H9 (cell line): ENCODE measurements at regions not wholly inside any gene's neighbourhood (a gene's known extent, or its start where the extent isn't known, plus 50 kb on each side); places are given as distances from the start of the nearest gene placed in this dataset.
A peak's percentile ranks its signal among the peaks of the same experiment; 100 is the strongest.

Source experiments
- DNase-seq: peaks from one replicate; pipeline ENCODE4 v3.0.0-alpha.2; 2017
- H2AFZ ChIP-seq: one replicate; pipeline ENCODE4 v1.6.1; 2013; ENCODE audit warnings: mild to moderate bottlenecking, low read length, control low read depth, moderate library complexity
- H2AK5ac ChIP-seq: 2 replicates; pipeline ENCODE4 v1.6.1; 2013; ENCODE audit warnings: low read length, control low read depth, mixed read lengths; ENCODE audit not compliant: insufficient read length
- H2BK120ac ChIP-seq: one replicate; pipeline ENCODE4 v1.6.1; 2013; ENCODE audit warnings: low read depth, mild to moderate bottlenecking, low read length, control low read depth, inconsistent platforms; ENCODE audit not compliant: poor library complexity, severe bottlenecking
- H2BK12ac ChIP-seq: 2 replicates; pipeline ENCODE4 v1.6.1; 2013; ENCODE audit warnings: low read length, control low read depth, mixed read lengths, low read depth; ENCODE audit not compliant: insufficient read length
- H2BK15ac ChIP-seq: 2 replicates; pipeline ENCODE4 v1.6.1; 2013; ENCODE audit warnings: low read depth, low read length, control low read depth
- H2BK20ac ChIP-seq: one replicate; pipeline ENCODE4 v1.6.1; 2013; ENCODE audit warnings: low read depth, mild to moderate bottlenecking, low read length, control low read depth, inconsistent platforms; ENCODE audit not compliant: poor library complexity, severe bottlenecking
- H2BK5ac ChIP-seq: 2 replicates; pipeline ENCODE4 v1.6.1; 2013; ENCODE audit warnings: low read length, control low read depth, mixed read lengths; ENCODE audit not compliant: insufficient read length
- H3K14ac ChIP-seq: 2 replicates; pipeline ENCODE4 v1.6.1; 2013; ENCODE audit warnings: low read length, control low read depth; ENCODE audit not compliant: insufficient read depth
- H3K18ac ChIP-seq: 2 replicates; pipeline ENCODE4 v1.6.1; 2013; ENCODE audit warnings: low read depth, mild to moderate bottlenecking, mixed read lengths, low read length, control low read depth; ENCODE audit not compliant: insufficient read length
- H3K23ac ChIP-seq: 2 replicates; pipeline ENCODE4 v1.6.1; 2013; ENCODE audit warnings: low read length, control low read depth, mixed read lengths, low read depth; ENCODE audit not compliant: insufficient read length
- H3K23me2 ChIP-seq: 2 replicates; pipeline ENCODE4 v1.6.1; 2013; ENCODE audit warnings: low read depth, mild to moderate bottlenecking, mixed read lengths, low read length, control low read depth; ENCODE audit not compliant: insufficient read length, poor library complexity, severe bottlenecking
- H3K27ac ChIP-seq: 2 replicates; pipeline ENCODE4 v1.5.1; 2013; ENCODE audit warnings: low read length, control low read depth, mixed read lengths, low read depth; ENCODE audit not compliant: insufficient read length
- H3K27me3 ChIP-seq: 2 replicates; pipeline ENCODE4 v1.6.1; 2013; ENCODE audit warnings: low read length, control low read depth, inconsistent platforms; ENCODE audit not compliant: insufficient read depth
- H3K4ac ChIP-seq: 2 replicates; pipeline ENCODE4 v1.6.1; 2013; ENCODE audit warnings: low read depth, mild to moderate bottlenecking, control low read depth, inconsistent platforms, low read length, moderate library complexity
- H3K4me1 ChIP-seq: 2 replicates; pipeline ENCODE4 v1.6.1; 2013; ENCODE audit warnings: low read length, control low read depth, inconsistent platforms; ENCODE audit not compliant: insufficient read depth
- H3K4me2 ChIP-seq: 2 replicates; pipeline ENCODE4 v1.6.1; 2013; ENCODE audit warnings: low read length, control low read depth, mixed read lengths; ENCODE audit not compliant: insufficient read length, insufficient read depth
- H3K56ac ChIP-seq: 2 replicates; pipeline ENCODE4 v1.6.1; 2013; ENCODE audit warnings: low read depth, mild to moderate bottlenecking, mixed read lengths, low read length, control low read depth; ENCODE audit not compliant: insufficient read length
- H3K79me1 ChIP-seq: 2 replicates; pipeline ENCODE4 v1.6.1; 2013; ENCODE audit warnings: low read depth, mild to moderate bottlenecking, moderate library complexity, low read length, control low read depth, inconsistent platforms; ENCODE audit not compliant: insufficient read depth, poor library complexity, severe bottlenecking
- H3K79me2 ChIP-seq: 2 replicates; pipeline ENCODE4 v1.6.1; 2013; ENCODE audit warnings: low read length, control low read depth, inconsistent platforms; ENCODE audit not compliant: insufficient read depth
- H3K9ac ChIP-seq: 2 replicates; pipeline ENCODE4 v1.6.1; 2013; ENCODE audit warnings: low read length, control low read depth, mixed read lengths; ENCODE audit not compliant: insufficient read length; ENCODE audit errors: extremely low read depth
- H3K9me3 ChIP-seq: one replicate; pipeline ENCODE4 v1.6.1; 2013; ENCODE audit warnings: low read depth, low read length, inconsistent platforms; ENCODE audit not compliant: control insufficient read depth
- H3T11ph ChIP-seq: one replicate; pipeline ENCODE4 v1.6.1; 2013; ENCODE audit warnings: mild to moderate bottlenecking, low read length, control low read depth, inconsistent platforms
- H4K20me1 ChIP-seq: one replicate; pipeline ENCODE4 v1.6.1; 2013; ENCODE audit not compliant: control insufficient read depth, insufficient read length, insufficient read depth
- H4K5ac ChIP-seq: 2 replicates; pipeline ENCODE4 v1.6.1; 2013; ENCODE audit warnings: low read depth, mild to moderate bottlenecking, mixed read lengths, low read length, control low read depth; ENCODE audit not compliant: insufficient read length
- H4K8ac ChIP-seq: replicated peaks from 2 replicates; pipeline ENCODE4 v1.6.1; 2013; ENCODE audit warnings: low read length, control low read depth, mixed read lengths, low read depth; ENCODE audit not compliant: insufficient read length
- H4K91ac ChIP-seq: 2 replicates; pipeline ENCODE4 v1.6.1; 2013; ENCODE audit warnings: low read depth, mild to moderate bottlenecking, moderate library complexity, mixed read lengths, low read length, control low read depth; ENCODE audit not compliant: insufficient read length
- H3K27ac Mint-ChIP-seq, 3 experiments: 2 replicates in 2 of 3; 3 replicates in 1 of 3; pipeline ENCODE4 v1.8.0; 2020 to 2021; ENCODE audit warnings: mixed read lengths in 3 of 3, mild to moderate bottlenecking in 1 of 3, moderate library complexity in 1 of 3
- H3K27me3 Mint-ChIP-seq: 2 replicates; pipeline ENCODE4 v1.8.0; 2021; ENCODE audit warnings: low read depth, mild to moderate bottlenecking, moderate library complexity, mixed read lengths
- H3K36me3 Mint-ChIP-seq, 3 experiments: 2 replicates in 2 of 3; 3 replicates in 1 of 3; pipeline ENCODE4 v1.8.0; 2020 to 2021; ENCODE audit warnings: low read depth in 3 of 3, mixed read lengths in 3 of 3; ENCODE audit not compliant: insufficient read depth in 1 of 3
- H3K4me1 Mint-ChIP-seq, 2 experiments: 2 replicates each; pipeline ENCODE4 v1.8.0; 2020; ENCODE audit warnings: mixed read lengths in 2 of 2
- H3K4me3 Mint-ChIP-seq, 2 experiments: 2 replicates in 1 of 2; 3 replicates in 1 of 2; pipeline ENCODE4 v1.8.0; 2020 to 2021; ENCODE audit warnings: mild to moderate bottlenecking in 2 of 2, mixed read lengths in 2 of 2, moderate library complexity in 1 of 2
- H3K9me3 Mint-ChIP-seq, 2 experiments: 2 replicates in 1 of 2; 3 replicates in 1 of 2; pipeline ENCODE4 v1.8.0; 2020; ENCODE audit warnings: mild to moderate bottlenecking in 2 of 2, mixed read lengths in 2 of 2, moderate library complexity in 1 of 2
- WGBS: extraction: QIAGEN DNeasy Blood & Tissue Kit; methylation state at CpG from one replicate; pipeline ENCODE4 v1.1.7; 2013; ENCODE audit warnings: missing lambda C conversion rate, low lambda C conversion rate, mixed read lengths; ENCODE audit not compliant: insufficient read length; ENCODE audit errors: extremely low coverage; 5-methylcytosine and 5-hydroxymethylcytosine counted together
- TF ChIP-seq, protein P1 (sequence below): fragments of 200-600 bp; sonication (generic); conservative IDR thresholded peaks from 3 replicates; pipeline ENCODE4 v1.8.0; 2021; ENCODE audit warnings: antibody characterized with exemption, mild to moderate bottlenecking

GRCh38 chr13:111915104-111915551, 151.8 kb upstream of the SOX1 start:
- no peak overlapping the region for H3K56ac ChIP-seq
- H3K27ac ChIP-seq, result no peak overlapping the region
- no peak overlapping the region for H3K4me3 Mint-ChIP-seq
- no peak overlapping the region for H4K91ac ChIP-seq
- H3K79me1 ChIP-seq, result no peaks in the 10 kb centered on the region
- H3K9me3 ChIP-seq, result no peaks in the 10 kb centered on the region
- no peak overlapping the region for H2AFZ ChIP-seq
- no peak overlapping the region for H3T11ph ChIP-seq
- H2BK15ac ChIP-seq, result no peak overlapping the region
- H3K4me1 ChIP-seq, result no peaks in the 10 kb centered on the region
- no peak overlapping the region for H4K8ac ChIP-seq
- no peak overlapping the region for H3K23ac ChIP-seq
- peaks cover 40% of the 10 kb centered on the region for H3K27me3 Mint-ChIP-seq
- H3K14ac ChIP-seq, result no peak overlapping the region
- no peaks in the 10 kb centered on the region; a peak in 2 of 5 replicates for H3K9me3 Mint-ChIP-seq
- no peak overlapping the region for H2BK120ac ChIP-seq
- no peak overlapping the region for H3K18ac ChIP-seq
- TF ChIP-seq, protein P1, sequence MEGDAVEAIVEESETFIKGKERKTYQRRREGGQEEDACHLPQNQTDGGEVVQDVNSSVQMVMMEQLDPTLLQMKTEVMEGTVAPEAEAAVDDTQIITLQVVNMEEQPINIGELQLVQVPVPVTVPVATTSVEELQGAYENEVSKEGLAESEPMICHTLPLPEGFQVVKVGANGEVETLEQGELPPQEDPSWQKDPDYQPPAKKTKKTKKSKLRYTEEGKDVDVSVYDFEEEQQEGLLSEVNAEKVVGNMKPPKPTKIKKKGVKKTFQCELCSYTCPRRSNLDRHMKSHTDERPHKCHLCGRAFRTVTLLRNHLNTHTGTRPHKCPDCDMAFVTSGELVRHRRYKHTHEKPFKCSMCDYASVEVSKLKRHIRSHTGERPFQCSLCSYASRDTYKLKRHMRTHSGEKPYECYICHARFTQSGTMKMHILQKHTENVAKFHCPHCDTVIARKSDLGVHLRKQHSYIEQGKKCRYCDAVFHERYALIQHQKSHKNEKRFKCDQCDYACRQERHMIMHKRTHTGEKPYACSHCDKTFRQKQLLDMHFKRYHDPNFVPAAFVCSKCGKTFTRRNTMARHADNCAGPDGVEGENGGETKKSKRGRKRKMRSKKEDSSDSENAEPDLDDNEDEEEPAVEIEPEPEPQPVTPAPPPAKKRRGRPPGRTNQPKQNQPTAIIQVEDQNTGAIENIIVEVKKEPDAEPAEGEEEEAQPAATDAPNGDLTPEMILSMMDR, result no peak
- H2BK20ac ChIP-seq, result no peak overlapping the region
- H3K27me3 ChIP-seq, result no peaks in the 10 kb centered on the region
- no peak overlapping the region for H2BK5ac ChIP-seq
- no peak overlapping the region for H4K5ac ChIP-seq
- no peak overlapping the region for H2AK5ac ChIP-seq
- peaks cover 4 to 8% of the 10 kb centered on the region in 2 experiments; a peak in 3 of 4 replicates for H3K4me1 Mint-ChIP-seq
- no peak overlapping the region for H3K4me2 ChIP-seq
- peak; percentile 26 for DNase-seq
- no peaks in the 10 kb centered on the region for H3K23me2 ChIP-seq
- no peaks in the 10 kb centered on the region for H3K79me2 ChIP-seq
- H3K36me3 Mint-ChIP-seq, result no peaks in the 10 kb centered on the region; a peak in 1 of 7 replicates
- H3K27ac Mint-ChIP-seq, result no peak overlapping the region
- no peak overlapping the region for H3K4ac ChIP-seq
- no peaks in the 10 kb centered on the region for H4K20me1 ChIP-seq
- no peak overlapping the region for H3K9ac ChIP-seq
- H2BK12ac ChIP-seq, result no peak overlapping the region
- WGBS, result no CpG with 5 or more reads among the region's 12 CpGs
